SU-DHL-6 (cell line): ENCODE measurements at regions not wholly inside any gene's neighbourhood (a gene's known extent, or its start where the extent isn't known, plus 50 kb on each side); places are given as distances from the start of the nearest gene placed in this dataset.

Experiments
- EZH2phosphoT487 ChIP-seq: fragments of 200-600 bp; sonication (generic), shearing (Covaris generic); conservative IDR thresholded peaks from 2 replicates; pipeline ENCODE4 v1.6.1; 2018; ENCODE audit warnings: mild to moderate bottlenecking, antibody characterized with exemption, low read length, moderate library complexity, mixed read lengths
- TF ChIP-seq, protein P1 (sequence below): fragments of 200-600 bp; sonication (generic); IDR thresholded peaks from one replicate; pipeline ENCODE4 v1.5.1; 2017; ENCODE audit warnings: antibody characterized with exemption, mild to moderate bottlenecking, low read length, moderate library complexity; ENCODE audit not compliant: insufficient read depth, poor library complexity, severe bottlenecking

DNA sequence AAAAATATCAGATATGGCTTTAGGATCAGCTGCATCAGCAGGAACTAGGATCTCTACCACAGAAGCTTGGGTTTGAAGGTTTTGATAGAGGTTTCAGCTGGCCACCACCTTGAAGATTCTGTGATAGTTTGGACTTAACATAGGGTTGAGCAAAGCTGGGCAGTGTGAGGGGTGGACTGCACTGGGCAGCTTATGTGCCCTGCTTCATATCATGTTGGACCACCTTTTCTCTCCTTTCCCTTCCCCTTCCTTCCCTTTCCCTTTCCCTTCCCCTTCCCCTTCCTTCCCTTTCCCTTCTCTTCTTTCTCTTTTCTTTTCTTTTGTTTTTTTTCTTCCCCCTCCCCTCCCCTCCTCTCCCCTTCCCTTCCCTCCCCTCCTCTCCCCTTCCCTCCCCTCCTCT is 196.3 kb upstream of the CXCR4 start:
- TF ChIP-seq, protein P1, sequence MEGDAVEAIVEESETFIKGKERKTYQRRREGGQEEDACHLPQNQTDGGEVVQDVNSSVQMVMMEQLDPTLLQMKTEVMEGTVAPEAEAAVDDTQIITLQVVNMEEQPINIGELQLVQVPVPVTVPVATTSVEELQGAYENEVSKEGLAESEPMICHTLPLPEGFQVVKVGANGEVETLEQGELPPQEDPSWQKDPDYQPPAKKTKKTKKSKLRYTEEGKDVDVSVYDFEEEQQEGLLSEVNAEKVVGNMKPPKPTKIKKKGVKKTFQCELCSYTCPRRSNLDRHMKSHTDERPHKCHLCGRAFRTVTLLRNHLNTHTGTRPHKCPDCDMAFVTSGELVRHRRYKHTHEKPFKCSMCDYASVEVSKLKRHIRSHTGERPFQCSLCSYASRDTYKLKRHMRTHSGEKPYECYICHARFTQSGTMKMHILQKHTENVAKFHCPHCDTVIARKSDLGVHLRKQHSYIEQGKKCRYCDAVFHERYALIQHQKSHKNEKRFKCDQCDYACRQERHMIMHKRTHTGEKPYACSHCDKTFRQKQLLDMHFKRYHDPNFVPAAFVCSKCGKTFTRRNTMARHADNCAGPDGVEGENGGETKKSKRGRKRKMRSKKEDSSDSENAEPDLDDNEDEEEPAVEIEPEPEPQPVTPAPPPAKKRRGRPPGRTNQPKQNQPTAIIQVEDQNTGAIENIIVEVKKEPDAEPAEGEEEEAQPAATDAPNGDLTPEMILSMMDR: no peak
- TF ChIP-seq EZH2phosphoT487: no peak
